Adrenal gland (tissue), 9 donors: ENCODE measurements at regions not wholly inside any gene's neighbourhood (a gene's known extent, or its start where the extent isn't known, plus 50 kb on each side); places are given as distances from the start of the nearest gene placed in this dataset.

Experiments used
- DNase-seq, 7 donors: peaks; one replicate each; pipeline ENCODE4 v3.0.0-alpha.2; 2019 to 2020
- H3K27ac ChIP-seq, 5 donors: fragments of 200-600 bp; sonication (generic) in 4 of 5; 1 replicate in 3 of 5; 2 replicates in 2 of 5; pipeline versions ENCODE4 v1.5.1 to v1.8.0; 2016 to 2020; ENCODE audit warnings: mild to moderate bottlenecking in 1 of 5
- H3K27me3 ChIP-seq: fragments of 200-600 bp; 2 replicates; pipeline ENCODE4 v1.8.0; 2021
- H3K36me3 ChIP-seq, 2 donors: fragments of 200-600 bp; replicated peaks in 1 of 2; 1 replicate in 1 of 2; 2 replicates in 1 of 2; pipeline versions ENCODE4 v1.5.1 to v1.8.0; 2018 to 2022
- H3K4me1 ChIP-seq, 2 donors: fragments of 200-600 bp; replicated peaks in 1 of 2; 1 replicate in 1 of 2; 2 replicates in 1 of 2; pipeline versions ENCODE4 v1.5.1 to v1.8.0; 2018 to 2021
- H3K4me3 ChIP-seq, 4 donors: fragments of 200-600 bp; sonication (generic) in 3 of 4; one replicate each; pipeline ENCODE4 v1.5.1; 2016 to 2018
- H3K9me3 ChIP-seq, 3 donors: fragments of 200-600 bp; sonication (generic) in 1 of 3; replicated peaks in 1 of 3; 1 replicate in 2 of 3; 2 replicates in 1 of 3; pipeline versions ENCODE4 v1.5.1 to v1.8.0; 2016 to 2021
- CTCF ChIP-seq, 6 experiments: fragments of 450-650 bp in 4 of 6; fragments of 200-600 bp in 2 of 6; sonication (generic) in 1 of 6; IDR thresholded peaks; 1 replicate in 5 of 6; 2 replicates in 1 of 6; pipeline versions ENCODE4 v1.5.1 to v1.8.0; 2016 to 2021; ENCODE audit warnings: antibody characterized with exemption in 6 of 6, mild to moderate bottlenecking in 2 of 6, moderate library complexity in 1 of 6
- POLR2A ChIP-seq, 2 donors: fragments of 450-650 bp; IDR thresholded peaks; one replicate each; pipeline ENCODE4 v1.6.1; 2017; ENCODE audit warnings: antibody characterized with exemption in 2 of 2, mild to moderate bottlenecking in 2 of 2, moderate library complexity in 1 of 2
- WGBS, 4 donors: extraction: QIAGEN DNeasy Blood & Tissue Kit in 2 of 4; methylation state at CpG; one replicate each; pipeline versions ENCODE4 v1.1.5 to v1.1.7; 2013 to 2017; 5-methylcytosine and 5-hydroxymethylcytosine counted together
- intact Hi-C, 2 donors: fragments of 100-400 bp; cut with DNase I; formaldehyde crosslinking; loops; one replicate each; pipeline versions ENCODE4 v1.14.1 to v1.15.0; 2022 to 2023
- donor health status: healthy with polysubstance abuse.
- donor health status: Bipolar disorder and iron deficiency.
- donor health status: DM: yes; HTN: yes; CAD: no.
- donor health status: DM: no; HTN: no; CAD: no.
- donor health status: DM: no; HTN: no; CAD: no.

DNA sequence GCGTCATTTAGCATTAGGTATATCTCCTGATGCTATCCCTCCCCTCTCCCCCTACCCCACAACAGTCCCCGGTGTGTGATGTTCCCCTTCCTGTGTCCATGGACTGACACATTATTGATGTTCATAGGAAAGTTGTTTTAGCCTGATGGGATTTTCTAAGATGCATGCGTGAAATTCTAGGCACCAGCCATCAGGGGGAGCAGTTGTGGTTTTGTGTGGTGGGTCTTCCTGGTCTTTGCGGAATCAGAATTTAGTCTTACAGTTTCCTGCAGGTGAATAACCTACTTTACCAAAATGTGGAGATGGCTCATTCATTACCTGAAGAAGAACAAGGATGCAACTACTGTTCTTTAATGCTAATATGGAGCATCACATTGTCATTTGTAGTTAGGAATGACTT is 455.0 kb upstream of the THBS1 start:
- 22 to 36% (median 30%) methylated on average over 4 of the region's 4 CpGs for WGBS, 4 donors
- no peaks in the 10 kb centered on the region for H3K36me3 ChIP-seq
- H3K4me3 ChIP-seq: no peak overlapping the region
- H3K27me3 ChIP-seq: no peaks in the 10 kb centered on the region
- TF ChIP-seq CTCF (IDR thresholded peaks at IDR 0.05) (peak; percentile 57 to 74 (median 66)), POLR2A (IDR thresholded peaks at IDR 0.05) (no peak)
- intact Hi-C loops: no loop called here
- H3K9me3 ChIP-seq: no peaks in the 10 kb centered on the region
- H3K4me1 ChIP-seq: peaks cover 22 to 23% of the 10 kb centered on the region in 2 donors
- H3K27ac ChIP-seq: no peak overlapping the region
- peak in 5 of 7 donors; percentile 21 to 66 (median 31) for DNase-seq

GRCh38 chr15:39127151-39127790 is 453.6 kb upstream of the THBS1 start:
- H3K4me1 ChIP-seq: peaks cover 23 to 31% of the 10 kb centered on the region in 2 donors
- H3K27ac ChIP-seq: peak overlapping the region; percentile 30 to 90 (median 65)
- 32 to 43% (median 35%) methylated on average over 2 of the region's 2 CpGs for WGBS, 4 donors
- no peaks in the 10 kb centered on the region for H3K9me3 ChIP-seq
- no peak for TF ChIP-seq POLR2A (IDR thresholded peaks at IDR 0.05)
- no peak for TF ChIP-seq CTCF (IDR thresholded peaks at IDR 0.05)
- intact Hi-C loops: no loop called here
- no peaks in the 10 kb centered on the region for H3K27me3 ChIP-seq
- H3K36me3 ChIP-seq: no peaks in the 10 kb centered on the region
- no peak overlapping the region for H3K4me3 ChIP-seq
- no peak for DNase-seq

DNA sequence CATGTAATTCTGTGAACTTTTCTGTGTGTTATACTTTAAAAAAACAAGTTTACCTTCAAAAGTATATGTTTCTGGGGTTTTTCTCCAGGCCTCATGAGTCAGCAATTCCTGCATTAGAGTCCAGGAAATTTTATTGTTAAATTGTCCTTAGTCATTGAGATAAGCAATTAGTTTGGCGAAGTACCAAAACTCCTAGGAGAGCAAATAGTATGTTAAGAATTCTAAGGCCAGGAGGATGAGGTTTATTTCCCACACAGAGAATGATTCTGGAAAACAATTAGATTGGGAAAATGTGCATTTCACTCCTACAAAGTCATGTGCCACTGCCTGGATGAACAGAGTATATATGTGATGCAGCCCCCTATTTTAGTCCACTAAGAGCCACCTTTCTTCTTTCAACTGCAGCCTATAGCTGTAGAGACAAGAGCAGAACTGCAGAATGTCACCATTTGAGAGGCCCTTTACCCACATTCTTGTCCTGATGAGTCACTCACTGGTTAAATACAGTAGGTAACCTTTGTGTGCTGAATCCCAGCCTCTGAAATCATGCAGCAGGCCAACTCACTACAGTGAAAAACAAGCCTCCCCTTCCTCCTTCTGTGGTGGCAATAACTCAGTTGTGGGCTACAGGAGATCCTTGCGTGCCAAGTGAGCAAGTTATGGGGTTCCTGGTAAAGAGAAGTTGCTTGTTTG is 452.8 kb upstream of the THBS1 start:
- H3K36me3 ChIP-seq: no peaks in the 10 kb centered on the region
- TF ChIP-seq CTCF (IDR thresholded peaks at IDR 0.05) (no peak), POLR2A (IDR thresholded peaks at IDR 0.05) (no peak)
- peaks cover 23 to 31% of the 10 kb centered on the region in 2 donors for H3K4me1 ChIP-seq
- DNase-seq: peak in 3 of 7 donors; percentile 19 to 30 (median 23)
- H3K27me3 ChIP-seq: no peaks in the 10 kb centered on the region
- intact Hi-C loops: no loop called here
- H3K4me3 ChIP-seq: no peak overlapping the region
- H3K9me3 ChIP-seq: no peaks in the 10 kb centered on the region
- 37 to 56% (median 50%) methylated on average over 2 of the region's 2 CpGs for WGBS, 4 donors
- H3K27ac ChIP-seq: peak overlapping the region; percentile 61 to 90 (median 65)

DNA sequence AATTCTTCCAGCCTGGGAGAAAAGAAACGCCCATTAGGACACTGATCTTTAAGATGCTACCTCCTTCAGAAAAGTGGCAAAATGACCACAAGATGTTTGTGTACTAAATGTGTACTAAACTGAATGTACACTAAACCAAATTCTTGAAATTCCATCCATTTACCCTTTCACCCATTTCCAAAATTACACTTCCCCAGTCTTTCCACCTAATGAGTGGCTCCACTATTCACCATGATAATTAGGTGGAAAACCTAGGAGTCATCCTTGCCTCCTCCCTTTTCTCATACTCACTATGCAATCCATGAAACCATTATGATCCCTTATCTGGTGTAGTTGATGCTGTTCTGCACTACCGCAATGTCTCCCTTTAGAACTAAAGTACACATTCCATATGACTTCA is 452.1 kb upstream of the THBS1 start:
- 93 to 98% (median 96%) methylated on average over 2 of the region's 2 CpGs for WGBS, 4 donors
- intact Hi-C loops: no loop called here
- peaks cover 23 to 31% of the 10 kb centered on the region in 2 donors for H3K4me1 ChIP-seq
- no peaks in the 10 kb centered on the region for H3K36me3 ChIP-seq
- H3K27ac ChIP-seq: peak overlapping the region in 4 of 5 donors; percentile 63 to 90 (median 74)
- TF ChIP-seq POLR2A (IDR thresholded peaks at IDR 0.05) (no peak), CTCF (IDR thresholded peaks at IDR 0.05) (no peak)
- no peak overlapping the region for H3K4me3 ChIP-seq
- H3K9me3 ChIP-seq: no peaks in the 10 kb centered on the region
- no peak for DNase-seq
- H3K27me3 ChIP-seq: no peaks in the 10 kb centered on the region
